Esophagus muscularis mucosa (tissue), 3 donors: ENCODE measurements at regions not wholly inside any gene's neighbourhood (a gene's known extent, or its start where the extent isn't known, plus 50 kb on each side); places are given as distances from the start of the nearest gene placed in this dataset.

ENCODE experiments used
- CTCF ChIP-seq, 3 experiments: fragments of 200-600 bp in 2 of 3; fragments of 450-650 bp in 1 of 3; sonication (generic) in 2 of 3; IDR thresholded peaks; one replicate each; pipeline ENCODE4 v1.5.1; 2017 to 2019; ENCODE audit warnings: antibody characterized with exemption in 3 of 3, mild to moderate bottlenecking in 2 of 3, moderate library complexity in 1 of 3
- EP300 ChIP-seq: sonication (generic); formaldehyde crosslinking; IDR thresholded peaks from one replicate; pipeline ENCODE4 v1.6.1; 2017; ENCODE audit warnings: antibody characterized with exemption

GRCh38 chr7:12909483-12909882 lies 222.1 kb downstream of the ARL4A start:
- no peak for TF ChIP-seq CTCF (IDR thresholded peaks at IDR 0.05)
- no peak for TF ChIP-seq EP300
